SK-N-SH treated with all-trans-retinoic acid at 6 μM for 48 hours (cell line): ENCODE measurements at regions not wholly inside any gene's neighbourhood (a gene's known extent, or its start where the extent isn't known, plus 50 kb on each side); places are given as distances from the start of the nearest gene placed in this dataset.

Experiments
- ATAC-seq: fragments of 200-7000 bp; cut with Tn5 transposase; 3 replicates; pipeline ENCODE4 v1.9.1; 2020; ENCODE audit warnings: mild to moderate bottlenecking, moderate library complexity
- ARNTL ChIP-seq: fragments of 450-650 bp; formaldehyde crosslinking; IDR thresholded peaks from 2 replicates; pipeline ENCODE4 v1.5.0; 2020; ENCODE audit warnings: low read depth, mild to moderate bottlenecking, moderate library complexity, borderline replicate concordance
- BACH2 ChIP-seq: fragments of 250-450 bp; sonication (Bioruptor Pico); IDR thresholded peaks from 2 replicates; pipeline ENCODE4 v1.9.0; 2021; ENCODE audit warnings: mild to moderate bottlenecking, borderline replicate concordance
- CREB5 ChIP-seq: fragments of 250-450 bp; sonication (Bioruptor Pico); IDR thresholded peaks from 2 replicates; pipeline ENCODE4 v1.5.1; 2020; ENCODE audit warnings: low read depth, mild to moderate bottlenecking, moderate library complexity
- GLIS3 ChIP-seq: fragments of 250-450 bp; sonication (Bioruptor Pico); IDR thresholded peaks from 2 replicates; pipeline ENCODE4 v1.5.0; 2020; ENCODE audit warnings: mild to moderate bottlenecking, moderate library complexity
- ISL1 ChIP-seq: fragments of 250-450 bp; sonication (Bioruptor Pico); IDR thresholded peaks from 2 replicates; pipeline ENCODE4 v2.1.2; 2022; ENCODE audit warnings: mild to moderate bottlenecking, moderate library complexity
- OSR1 ChIP-seq: fragments of 250-450 bp; sonication (Bioruptor Pico); IDR thresholded peaks from 2 replicates; pipeline ENCODE4 v1.8.0; 2022; ENCODE audit warnings: moderate library complexity, mild to moderate bottlenecking, inconsistent platforms
- RARB ChIP-seq: fragments of 250-450 bp; sonication (Bioruptor Pico); IDR thresholded peaks from 2 replicates; pipeline ENCODE4 v1.8.0; 2021; ENCODE audit warnings: mild to moderate bottlenecking, moderate library complexity
- SNAI2 ChIP-seq: fragments of 250-450 bp; sonication (Bioruptor Pico); IDR thresholded peaks from 2 replicates; pipeline ENCODE4 v1.5.0; 2020; ENCODE audit warnings: mild to moderate bottlenecking, moderate library complexity
- TCF4 ChIP-seq: fragments of 250-450 bp; sonication (Bioruptor Pico); IDR thresholded peaks from 2 replicates; pipeline ENCODE4 v1.8.0; 2021; ENCODE audit warnings: mild to moderate bottlenecking, moderate library complexity, borderline replicate concordance
- TOX ChIP-seq: fragments of 250-450 bp; sonication (Bioruptor Pico); IDR thresholded peaks from 2 replicates; pipeline ENCODE4 v1.8.0; 2021; ENCODE audit warnings: mild to moderate bottlenecking, moderate library complexity, borderline replicate concordance
- ZC3H10 ChIP-seq: fragments of 250-450 bp; sonication (Bioruptor Pico); IDR thresholded peaks from 2 replicates; pipeline ENCODE4 v1.5.1; 2021; ENCODE audit warnings: mild to moderate bottlenecking, moderate library complexity
- ZFP30 ChIP-seq: fragments of 450-650 bp; formaldehyde crosslinking; IDR thresholded peaks from 2 replicates; pipeline ENCODE4 v1.5.0; 2022; ENCODE audit warnings: mild to moderate bottlenecking, moderate library complexity
- ZNF565 ChIP-seq: fragments of 450-650 bp; formaldehyde crosslinking; conservative IDR thresholded peaks from 2 replicates; pipeline ENCODE4 v1.5.0; 2020; ENCODE audit warnings: low read depth, mild to moderate bottlenecking, moderate library complexity
- ZNF70 ChIP-seq: fragments of 450-650 bp; formaldehyde crosslinking; IDR thresholded peaks from 2 replicates; pipeline ENCODE4 v1.5.0; 2020; ENCODE audit warnings: mild to moderate bottlenecking, moderate library complexity
- TF ChIP-seq, protein P1 (sequence below): fragments of 250-450 bp; sonication (Bioruptor Pico); IDR thresholded peaks from 2 replicates; pipeline ENCODE4 v1.5.0; 2020; ENCODE audit warnings: mild to moderate bottlenecking, moderate library complexity
- TF ChIP-seq, protein P2 (sequence below): fragments of 250-450 bp; sonication (Bioruptor Pico); IDR thresholded peaks from 2 replicates; pipeline ENCODE4 v1.8.0; 2021; ENCODE audit warnings: low read depth, mild to moderate bottlenecking, moderate library complexity, borderline replicate concordance
- TF ChIP-seq, protein P3 (sequence below): fragments of 250-450 bp; sonication (Bioruptor Pico); IDR thresholded peaks from 2 replicates; pipeline ENCODE4 v1.5.1; 2021; ENCODE audit warnings: mild to moderate bottlenecking, moderate library complexity
- TF ChIP-seq, protein P4 (sequence below): fragments of 250-450 bp; sonication (Bioruptor Pico); IDR thresholded peaks from 2 replicates; pipeline ENCODE4 v1.8.0; 2020; ENCODE audit warnings: mild to moderate bottlenecking, moderate library complexity, borderline replicate concordance

- TF ChIP-seq GLIS3 (CRISPR knock-in tag) (no peak), SNAI2 (CRISPR knock-in tag) (no peak), TCF4 (CRISPR knock-in tag) (no peak), ZNF70 (CRISPR knock-in tag) (no peak), ZNF565 (no peak), OSR1 (no peak), CREB5 (no peak), ARNTL (no peak), TOX (no peak), BACH2 (CRISPR knock-in tag) (no peak), ZC3H10 (no peak), ZFP30 (no peak)
- TF ChIP-seq, protein P1, sequence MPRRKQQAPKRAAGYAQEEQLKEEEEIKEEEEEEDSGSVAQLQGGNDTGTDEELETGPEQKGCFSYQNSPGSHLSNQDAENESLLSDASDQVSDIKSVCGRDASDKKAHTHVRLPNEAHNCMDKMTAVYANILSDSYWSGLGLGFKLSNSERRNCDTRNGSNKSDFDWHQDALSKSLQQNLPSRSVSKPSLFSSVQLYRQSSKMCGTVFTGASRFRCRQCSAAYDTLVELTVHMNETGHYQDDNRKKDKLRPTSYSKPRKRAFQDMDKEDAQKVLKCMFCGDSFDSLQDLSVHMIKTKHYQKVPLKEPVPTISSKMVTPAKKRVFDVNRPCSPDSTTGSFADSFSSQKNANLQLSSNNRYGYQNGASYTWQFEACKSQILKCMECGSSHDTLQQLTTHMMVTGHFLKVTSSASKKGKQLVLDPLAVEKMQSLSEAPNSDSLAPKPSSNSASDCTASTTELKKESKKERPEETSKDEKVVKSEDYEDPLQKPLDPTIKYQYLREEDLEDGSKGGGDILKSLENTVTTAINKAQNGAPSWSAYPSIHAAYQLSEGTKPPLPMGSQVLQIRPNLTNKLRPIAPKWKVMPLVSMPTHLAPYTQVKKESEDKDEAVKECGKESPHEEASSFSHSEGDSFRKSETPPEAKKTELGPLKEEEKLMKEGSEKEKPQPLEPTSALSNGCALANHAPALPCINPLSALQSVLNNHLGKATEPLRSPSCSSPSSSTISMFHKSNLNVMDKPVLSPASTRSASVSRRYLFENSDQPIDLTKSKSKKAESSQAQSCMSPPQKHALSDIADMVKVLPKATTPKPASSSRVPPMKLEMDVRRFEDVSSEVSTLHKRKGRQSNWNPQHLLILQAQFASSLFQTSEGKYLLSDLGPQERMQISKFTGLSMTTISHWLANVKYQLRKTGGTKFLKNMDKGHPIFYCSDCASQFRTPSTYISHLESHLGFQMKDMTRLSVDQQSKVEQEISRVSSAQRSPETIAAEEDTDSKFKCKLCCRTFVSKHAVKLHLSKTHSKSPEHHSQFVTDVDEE = no peak
- TF ChIP-seq, protein P2, sequence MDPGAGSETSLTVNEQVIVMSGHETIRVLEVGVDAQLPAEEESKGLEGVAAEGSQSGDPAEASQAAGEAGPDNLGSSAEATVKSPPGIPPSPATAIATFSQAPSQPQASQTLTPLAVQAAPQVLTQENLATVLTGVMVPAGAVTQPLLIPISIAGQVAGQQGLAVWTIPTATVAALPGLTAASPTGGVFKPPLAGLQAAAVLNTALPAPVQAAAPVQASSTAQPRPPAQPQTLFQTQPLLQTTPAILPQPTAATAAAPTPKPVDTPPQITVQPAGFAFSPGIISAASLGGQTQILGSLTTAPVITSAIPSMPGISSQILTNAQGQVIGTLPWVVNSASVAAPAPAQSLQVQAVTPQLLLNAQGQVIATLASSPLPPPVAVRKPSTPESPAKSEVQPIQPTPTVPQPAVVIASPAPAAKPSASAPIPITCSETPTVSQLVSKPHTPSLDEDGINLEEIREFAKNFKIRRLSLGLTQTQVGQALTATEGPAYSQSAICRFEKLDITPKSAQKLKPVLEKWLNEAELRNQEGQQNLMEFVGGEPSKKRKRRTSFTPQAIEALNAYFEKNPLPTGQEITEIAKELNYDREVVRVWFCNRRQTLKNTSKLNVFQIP = no peak
- TF ChIP-seq, protein P3, sequence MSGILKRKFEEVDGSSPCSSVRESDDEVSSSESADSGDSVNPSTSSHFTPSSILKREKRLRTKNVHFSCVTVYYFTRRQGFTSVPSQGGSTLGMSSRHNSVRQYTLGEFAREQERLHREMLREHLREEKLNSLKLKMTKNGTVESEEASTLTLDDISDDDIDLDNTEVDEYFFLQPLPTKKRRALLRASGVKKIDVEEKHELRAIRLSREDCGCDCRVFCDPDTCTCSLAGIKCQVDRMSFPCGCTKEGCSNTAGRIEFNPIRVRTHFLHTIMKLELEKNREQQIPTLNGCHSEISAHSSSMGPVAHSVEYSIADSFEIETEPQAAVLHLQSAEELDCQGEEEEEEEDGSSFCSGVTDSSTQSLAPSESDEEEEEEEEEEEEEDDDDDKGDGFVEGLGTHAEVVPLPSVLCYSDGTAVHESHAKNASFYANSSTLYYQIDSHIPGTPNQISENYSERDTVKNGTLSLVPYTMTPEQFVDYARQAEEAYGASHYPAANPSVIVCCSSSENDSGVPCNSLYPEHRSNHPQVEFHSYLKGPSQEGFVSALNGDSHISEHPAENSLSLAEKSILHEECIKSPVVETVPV (CRISPR knock-in tag) = no peak
- ATAC-seq = no peak
Measured at GRCh38 chr14:86944434-86944833, 1048.5 kb downstream of the GALC start.

DNA sequence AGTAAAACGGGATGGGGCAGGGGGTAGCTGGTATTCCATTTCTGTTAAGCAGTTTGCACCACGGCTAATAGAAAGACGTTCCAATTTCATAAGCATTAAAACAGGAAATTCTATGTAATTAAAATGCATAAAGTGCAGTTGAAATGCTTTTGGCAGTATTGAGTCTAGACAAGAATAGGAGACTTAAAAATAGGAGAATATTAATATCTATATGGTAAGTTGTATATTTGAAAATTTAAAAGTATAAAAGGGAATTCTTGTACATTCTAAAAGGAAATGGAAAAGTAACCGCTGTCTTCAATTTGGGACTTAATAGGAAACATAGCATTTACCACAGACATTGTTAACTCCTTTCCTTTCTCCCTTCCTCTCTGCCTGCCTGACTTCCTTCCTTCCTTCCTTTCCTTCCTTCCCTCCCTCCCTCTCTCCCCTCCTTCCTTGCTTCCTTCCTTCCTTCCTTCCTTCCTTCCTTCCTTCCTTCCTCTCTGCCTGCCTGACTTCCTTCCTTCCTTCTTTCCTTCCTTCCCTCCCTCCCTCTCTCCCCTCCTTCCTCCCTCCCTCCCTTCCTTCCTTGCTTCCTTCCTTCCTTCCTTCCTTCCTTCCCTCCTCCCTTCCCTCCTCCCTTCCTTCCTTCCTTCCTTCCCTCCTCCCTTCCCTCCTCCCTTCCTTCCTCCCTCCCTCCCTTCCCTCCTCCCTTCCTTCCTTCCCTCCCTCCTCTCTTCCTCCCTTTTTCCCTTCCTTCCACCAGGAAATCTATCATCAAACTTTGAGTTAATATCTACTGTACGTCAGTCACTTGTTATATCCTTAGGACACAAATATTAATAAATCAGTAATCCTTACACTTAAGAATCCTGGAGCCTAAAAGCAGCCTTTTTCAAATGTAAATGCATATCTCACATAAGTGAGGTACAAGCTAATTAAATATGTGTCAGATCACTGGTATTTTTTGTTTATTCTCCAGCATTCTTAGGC is 1049.3 kb downstream of the GALC start:
- no peak for TF ChIP-seq SNAI2 (CRISPR knock-in tag)
- TF ChIP-seq, protein P2 = no peak
- TF ChIP-seq, protein P1 = no peak
- no peak for TF ChIP-seq TOX
- TF ChIP-seq ISL1 = no peak
- TF ChIP-seq RARB (CRISPR knock-in tag) = no peak
- TF ChIP-seq, protein P4, sequence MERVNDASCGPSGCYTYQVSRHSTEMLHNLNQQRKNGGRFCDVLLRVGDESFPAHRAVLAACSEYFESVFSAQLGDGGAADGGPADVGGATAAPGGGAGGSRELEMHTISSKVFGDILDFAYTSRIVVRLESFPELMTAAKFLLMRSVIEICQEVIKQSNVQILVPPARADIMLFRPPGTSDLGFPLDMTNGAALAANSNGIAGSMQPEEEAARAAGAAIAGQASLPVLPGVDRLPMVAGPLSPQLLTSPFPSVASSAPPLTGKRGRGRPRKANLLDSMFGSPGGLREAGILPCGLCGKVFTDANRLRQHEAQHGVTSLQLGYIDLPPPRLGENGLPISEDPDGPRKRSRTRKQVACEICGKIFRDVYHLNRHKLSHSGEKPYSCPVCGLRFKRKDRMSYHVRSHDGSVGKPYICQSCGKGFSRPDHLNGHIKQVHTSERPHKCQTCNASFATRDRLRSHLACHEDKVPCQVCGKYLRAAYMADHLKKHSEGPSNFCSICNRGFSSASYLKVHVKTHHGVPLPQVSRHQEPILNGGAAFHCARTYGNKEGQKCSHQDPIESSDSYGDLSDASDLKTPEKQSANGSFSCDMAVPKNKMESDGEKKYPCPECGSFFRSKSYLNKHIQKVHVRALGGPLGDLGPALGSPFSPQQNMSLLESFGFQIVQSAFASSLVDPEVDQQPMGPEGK = no peak
- no peak for ATAC-seq
